Loucy (cell line): ENCODE measurements at regions not wholly inside any gene's neighbourhood (a gene's known extent, or its start where the extent isn't known, plus 50 kb on each side); places are given as distances from the start of the nearest gene placed in this dataset.

ENCODE experiments used
- EZH2phosphoT487 ChIP-seq: fragments of 200-600 bp; IDR thresholded peaks from 2 replicates; pipeline ENCODE4 v1.6.1; 2018; ENCODE audit warnings: antibody characterized with exemption, mild to moderate bottlenecking, moderate library complexity, borderline replicate concordance
- TF ChIP-seq, protein P1 (sequence below): fragments of 200-600 bp; sonication (generic); conservative IDR thresholded peaks from 2 replicates; pipeline ENCODE4 v1.5.1; 2014; ENCODE audit warnings: mild to moderate bottlenecking, antibody characterized with exemption, low read length

DNA sequence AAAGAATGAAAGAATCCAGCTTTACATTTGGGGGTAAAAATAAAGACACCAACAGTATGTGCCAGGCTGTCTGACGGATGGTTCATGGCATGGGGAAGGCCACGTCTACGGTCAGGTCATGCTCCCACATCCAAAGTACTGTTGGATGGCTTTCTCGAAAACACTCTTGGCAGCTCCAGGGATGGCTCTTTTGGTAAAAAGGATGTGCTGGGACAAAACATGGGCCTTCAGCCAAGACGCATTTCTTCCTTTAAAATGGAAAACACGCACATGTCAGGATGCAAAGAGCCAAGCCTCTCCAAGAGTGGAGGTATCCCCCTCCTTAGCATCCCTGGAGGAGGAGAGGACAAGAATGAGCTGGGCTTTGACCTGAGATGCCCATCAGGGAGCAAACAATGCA lies 376.5 kb upstream of the KLHL29 start:
- TF ChIP-seq, protein P1, sequence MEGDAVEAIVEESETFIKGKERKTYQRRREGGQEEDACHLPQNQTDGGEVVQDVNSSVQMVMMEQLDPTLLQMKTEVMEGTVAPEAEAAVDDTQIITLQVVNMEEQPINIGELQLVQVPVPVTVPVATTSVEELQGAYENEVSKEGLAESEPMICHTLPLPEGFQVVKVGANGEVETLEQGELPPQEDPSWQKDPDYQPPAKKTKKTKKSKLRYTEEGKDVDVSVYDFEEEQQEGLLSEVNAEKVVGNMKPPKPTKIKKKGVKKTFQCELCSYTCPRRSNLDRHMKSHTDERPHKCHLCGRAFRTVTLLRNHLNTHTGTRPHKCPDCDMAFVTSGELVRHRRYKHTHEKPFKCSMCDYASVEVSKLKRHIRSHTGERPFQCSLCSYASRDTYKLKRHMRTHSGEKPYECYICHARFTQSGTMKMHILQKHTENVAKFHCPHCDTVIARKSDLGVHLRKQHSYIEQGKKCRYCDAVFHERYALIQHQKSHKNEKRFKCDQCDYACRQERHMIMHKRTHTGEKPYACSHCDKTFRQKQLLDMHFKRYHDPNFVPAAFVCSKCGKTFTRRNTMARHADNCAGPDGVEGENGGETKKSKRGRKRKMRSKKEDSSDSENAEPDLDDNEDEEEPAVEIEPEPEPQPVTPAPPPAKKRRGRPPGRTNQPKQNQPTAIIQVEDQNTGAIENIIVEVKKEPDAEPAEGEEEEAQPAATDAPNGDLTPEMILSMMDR, result no peak
- TF ChIP-seq EZH2phosphoT487, result no peak
